Keratinocyte (primary cell): ENCODE measurements at regions not wholly inside any gene's neighbourhood (a gene's known extent, or its start where the extent isn't known, plus 50 kb on each side); places are given as distances from the start of the nearest gene placed in this dataset.

Experiments used
- DNase-seq: peaks from one replicate; pipeline ENCODE4 v3.0.0-alpha.2; 2011; ENCODE audit warnings: low read depth, missing footprints, low spot score
- FAIRE-seq: peaks from 2 replicates; lab custom pipeline; 2011; peaks lifted over from hg19 to GRCh38; lab: Jason Lieb, UNC
- H2AFZ ChIP-seq: 2 replicates; pipeline ENCODE4 v1.6.0; 2012; ENCODE audit warnings: low read length, control low read depth, inconsistent platforms; ENCODE audit not compliant: control insufficient read depth
- H3K27ac ChIP-seq: 2 replicates; pipeline ENCODE4 v1.5.1; 2011; ENCODE audit warnings: low read length; ENCODE audit not compliant: control insufficient read depth, insufficient read depth
- H3K27me3 ChIP-seq: 3 replicates; pipeline ENCODE4 v1.6.0; 2011; ENCODE audit warnings: low read length; ENCODE audit not compliant: control insufficient read depth, insufficient read depth; ENCODE audit errors: extremely low read depth
- H3K36me3 ChIP-seq, 2 experiments: 2 replicates in 1 of 2; 3 replicates in 1 of 2; pipeline ENCODE4 v1.5.1; 2011; ENCODE audit warnings: low read length in 2 of 2, mild to moderate bottlenecking in 1 of 2; ENCODE audit not compliant: control insufficient read depth in 2 of 2, insufficient read depth in 2 of 2; ENCODE audit errors: extremely low read depth in 1 of 2
- H3K4me1 ChIP-seq: 3 replicates; pipeline ENCODE4 v1.5.1; 2011; ENCODE audit warnings: low read length; ENCODE audit not compliant: control insufficient read depth, insufficient read depth; ENCODE audit errors: extremely low read depth
- H3K4me2 ChIP-seq: 3 replicates; pipeline ENCODE4 v1.6.0; 2011; ENCODE audit warnings: low read depth, low read length; ENCODE audit not compliant: control insufficient read depth, insufficient read depth; ENCODE audit errors: extremely low read depth
- H3K4me3 ChIP-seq, 3 experiments: fragments of 200-600 bp in 1 of 3; sonication (generic) in 1 of 3; 2 replicates in 2 of 3; 3 replicates in 1 of 3; pipeline ENCODE4 v1.5.1; 2011 to 2016; ENCODE audit warnings: low read length in 3 of 3, mild to moderate bottlenecking in 3 of 3, control low read depth in 2 of 3, inconsistent platforms in 1 of 3, low read depth in 1 of 3, mixed read lengths in 1 of 3, mixed run types in 1 of 3, moderate library complexity in 1 of 3; ENCODE audit not compliant: control insufficient read depth in 2 of 3, insufficient read depth in 2 of 3; ENCODE audit errors: extremely low read depth in 1 of 3
- H3K79me2 ChIP-seq: 2 replicates; pipeline ENCODE4 v1.6.0; 2012; ENCODE audit warnings: low read length; ENCODE audit not compliant: control insufficient read depth, insufficient read depth
- H3K9ac ChIP-seq: 3 replicates; pipeline ENCODE4 v1.6.0; 2011; ENCODE audit warnings: low read length; ENCODE audit not compliant: control insufficient read depth, insufficient read depth; ENCODE audit errors: extremely low read depth
- H3K9me1 ChIP-seq: 3 replicates; pipeline ENCODE4 v1.6.0; 2011; ENCODE audit warnings: low read length; ENCODE audit not compliant: control insufficient read depth, insufficient read depth; ENCODE audit errors: extremely low read depth
- H3K9me3 ChIP-seq: 2 replicates; pipeline ENCODE4 v1.5.1; 2012; ENCODE audit warnings: low read depth, low read length; ENCODE audit not compliant: control insufficient read depth
- H4K20me1 ChIP-seq: 3 replicates; pipeline ENCODE4 v1.6.0; 2011; ENCODE audit warnings: low read length; ENCODE audit not compliant: control insufficient read depth, insufficient read depth; ENCODE audit errors: extremely low read depth
- CTCF ChIP-seq, 3 experiments: IDR thresholded peaks in 1 of 3; conservative IDR thresholded peaks in 1 of 3; optimal IDR thresholded peaks in 1 of 3; 2 replicates in 2 of 3; 3 replicates in 1 of 3; pipeline versions ENCODE3 to v1.5.1; 2011; ENCODE audit warnings: low read length in 3 of 3, mild to moderate bottlenecking in 3 of 3, moderate library complexity in 2 of 3, control low read depth in 1 of 3, inconsistent platforms in 1 of 3; ENCODE audit not compliant: insufficient read depth in 2 of 3; ENCODE audit errors: extremely low read depth in 1 of 3
- EZH2 ChIP-seq: IDR thresholded peaks from one replicate; pipeline ENCODE4 v1.6.1; 2012; ENCODE audit warnings: inconsistent platforms, mild to moderate bottlenecking, low read length, moderate library complexity
- dilution Hi-C: fragments of 300-500 bp; cut with MboI; formaldehyde crosslinking; loops from one replicate; pipeline ENCODE4 v1.7.0; 2020; ENCODE audit warnings: low sequenced_read_pairs; ENCODE audit not compliant: extremely low pct_ligation_motif_present

- H3K36me3 ChIP-seq = no peaks in the 10 kb centered on the region
- H4K20me1 ChIP-seq = no peaks in the 10 kb centered on the region
- no peaks in the 10 kb centered on the region for H3K27me3 ChIP-seq
- no peaks in the 10 kb centered on the region for H3K9me1 ChIP-seq
- H3K27ac ChIP-seq = no peak overlapping the region
- no peak for DNase-seq
- no peak overlapping the region for H3K4me2 ChIP-seq
- H3K9ac ChIP-seq = no peak overlapping the region
- FAIRE-seq = no peak
- no peaks in the 10 kb centered on the region for H3K4me1 ChIP-seq
- dilution Hi-C loops = no loop called here
- H3K4me3 ChIP-seq = no peak overlapping the region
- TF ChIP-seq EZH2 = no peak
- no peak for TF ChIP-seq CTCF (optimal IDR thresholded peaks at IDR 0.05 in 1 of 3, IDR thresholded peaks at IDR 0.05 in 1 of 3, conservative IDR thresholded peaks at IDR 0.05 in 1 of 3; ENCODE audit: extremely low read depth in 1 of 3, insufficient read depth in 2 of 3, low read length in 3 of 3)
- H3K9me3 ChIP-seq = no peaks in the 10 kb centered on the region
- H2AFZ ChIP-seq = no peak overlapping the region
- H3K79me2 ChIP-seq = no peaks in the 10 kb centered on the region
Observed at GRCh38 chr4:94063084-94063483, 144.6 kb upstream of the SMARCAD1 start.

GRCh38 chr4:94068753-94069719, 138.6 kb upstream of the SMARCAD1 start:
- H2AFZ ChIP-seq = no peak overlapping the region
- H3K27me3 ChIP-seq = no peaks in the 10 kb centered on the region
- H3K27ac ChIP-seq = no peak overlapping the region
- dilution Hi-C loops = no loop called here
- H3K9ac ChIP-seq = no peak overlapping the region
- no peaks in the 10 kb centered on the region for H4K20me1 ChIP-seq
- no peak for TF ChIP-seq EZH2
- no peak for TF ChIP-seq CTCF (optimal IDR thresholded peaks at IDR 0.05 in 1 of 3, IDR thresholded peaks at IDR 0.05 in 1 of 3, conservative IDR thresholded peaks at IDR 0.05 in 1 of 3; ENCODE audit: extremely low read depth in 1 of 3, insufficient read depth in 2 of 3, low read length in 3 of 3)
- H3K9me1 ChIP-seq = no peaks in the 10 kb centered on the region
- no peaks in the 10 kb centered on the region for H3K36me3 ChIP-seq
- H3K79me2 ChIP-seq = no peaks in the 10 kb centered on the region
- H3K4me3 ChIP-seq = no peak overlapping the region
- H3K4me1 ChIP-seq = no peaks in the 10 kb centered on the region
- FAIRE-seq (no peak), DNase-seq (no peak)
- no peak overlapping the region for H3K4me2 ChIP-seq
- no peaks in the 10 kb centered on the region for H3K9me3 ChIP-seq
